Memory B cell (primary cell): ENCODE measurements at regions not wholly inside any gene's neighbourhood (a gene's known extent, or its start where the extent isn't known, plus 50 kb on each side); places are given as distances from the start of the nearest gene placed in this dataset.

Source experiments
- ATAC-seq: fragments of 150-1000 bp; cut with Tn5 transposase; 2 replicates; pipeline ENCODE4 v1.10.0; 2021; ENCODE audit warnings: low read depth, mild to moderate bottlenecking, moderate library complexity
- DNase-seq, 2 donors: peaks; one replicate each; pipeline ENCODE4 v3.0.0; 2022; ENCODE audit warnings: low spot score in 2 of 2
- H3K27ac Mint-ChIP-seq: one replicate; pipeline ENCODE4 v1.8.0; 2022; ENCODE audit warnings: mild to moderate bottlenecking, moderate library complexity, mixed read lengths
- H3K27me3 Mint-ChIP-seq: one replicate; pipeline ENCODE4 v1.8.0; 2022; ENCODE audit warnings: mixed read lengths
- H3K36me3 Mint-ChIP-seq: one replicate; pipeline ENCODE4 v1.8.0; 2022; ENCODE audit warnings: mild to moderate bottlenecking, mixed read lengths
- H3K4me1 Mint-ChIP-seq: one replicate; pipeline ENCODE4 v1.8.0; 2022; ENCODE audit warnings: mixed read lengths
- H3K4me3 Mint-ChIP-seq: one replicate; pipeline ENCODE4 v1.8.0; 2022; ENCODE audit warnings: mild to moderate bottlenecking, moderate library complexity, mixed read lengths
- H3K9me3 Mint-ChIP-seq: one replicate; pipeline ENCODE4 v1.8.0; 2022; ENCODE audit warnings: mixed read lengths

- Mint-ChIP-seq H3K27me3 (no peaks in the 10 kb centered on the region), H3K4me3 (no peak overlapping the region), H3K9me3 (no peaks in the 10 kb centered on the region), H3K27ac (no peak overlapping the region), H3K4me1 (peaks cover 9% of the 10 kb centered on the region), H3K36me3 (no peaks in the 10 kb centered on the region)
- no peak for ATAC-seq
- no peak for DNase-seq
These were observed 131.5 kb upstream of the HNRNPU start for GRCh38 chr1:244995602-244996400.

- H3K4me1 Mint-ChIP-seq, result no peaks in the 10 kb centered on the region
- DNase-seq (no peak), ATAC-seq (no peak)
- H3K9me3 Mint-ChIP-seq, result no peaks in the 10 kb centered on the region
- H3K27me3 Mint-ChIP-seq, result no peaks in the 10 kb centered on the region
- no peaks in the 10 kb centered on the region for H3K36me3 Mint-ChIP-seq
- no peak overlapping the region for H3K4me3 Mint-ChIP-seq
- H3K27ac Mint-ChIP-seq, result no peak overlapping the region
These were observed 128.5 kb upstream of the HNRNPU start for GRCh38 chr1:244992833-244993232.

- Mint-ChIP-seq H3K27me3 (no peaks in the 10 kb centered on the region), H3K4me3 (no peak overlapping the region), H3K27ac (no peak overlapping the region), H3K9me3 (no peaks in the 10 kb centered on the region), H3K4me1 (peaks cover 7% of the 10 kb centered on the region), H3K36me3 (no peaks in the 10 kb centered on the region)
- DNase-seq, result no peak
- no peak for ATAC-seq
These were observed 125.5 kb upstream of the HNRNPU start for GRCh38 chr1:244989813-244990212.

- Mint-ChIP-seq H3K9me3 (no peaks in the 10 kb centered on the region), H3K36me3 (no peaks in the 10 kb centered on the region), H3K4me1 (peaks cover 7% of the 10 kb centered on the region), H3K27ac (no peak overlapping the region), H3K27me3 (no peaks in the 10 kb centered on the region), H3K4me3 (no peak overlapping the region)
- ATAC-seq (no peak), DNase-seq (no peak)
These were observed 124.2 kb upstream of the HNRNPU start for GRCh38 chr1:244988521-244988920.

GRCh38 chr1:244980605-244981004, 116.3 kb upstream of the HNRNPU start:
- H3K9me3 Mint-ChIP-seq, result no peaks in the 10 kb centered on the region
- no peaks in the 10 kb centered on the region for H3K36me3 Mint-ChIP-seq
- DNase-seq (no peak), ATAC-seq (no peak)
- H3K4me1 Mint-ChIP-seq, result no peaks in the 10 kb centered on the region
- H3K27ac Mint-ChIP-seq, result no peak overlapping the region
- no peak overlapping the region for H3K4me3 Mint-ChIP-seq
- H3K27me3 Mint-ChIP-seq, result no peaks in the 10 kb centered on the region

- no peak overlapping the region for H3K4me3 Mint-ChIP-seq
- H3K4me1 Mint-ChIP-seq, result peaks cover 6% of the 10 kb centered on the region
- DNase-seq, result no peak
- H3K27ac Mint-ChIP-seq, result no peak overlapping the region
- no peak for ATAC-seq
- H3K27me3 Mint-ChIP-seq, result no peaks in the 10 kb centered on the region
- no peaks in the 10 kb centered on the region for H3K9me3 Mint-ChIP-seq
- peaks cover 1% of the 10 kb centered on the region for H3K36me3 Mint-ChIP-seq
These were observed 110.2 kb upstream of the HNRNPU start for GRCh38 chr1:244974550-244974949.

- DNase-seq (no peak), ATAC-seq (no peak)
- Mint-ChIP-seq H3K36me3 (peaks cover 1% of the 10 kb centered on the region), H3K4me3 (no peak overlapping the region), H3K4me1 (peaks cover 7% of the 10 kb centered on the region), H3K27me3 (no peaks in the 10 kb centered on the region), H3K27ac (no peak overlapping the region), H3K9me3 (no peaks in the 10 kb centered on the region)
These were observed 109.8 kb upstream of the HNRNPU start for GRCh38 chr1:244974106-244974505.

- ATAC-seq (no peak), DNase-seq (no peak)
- peaks cover 7% of the 10 kb centered on the region for H3K4me1 Mint-ChIP-seq
- H3K27me3 Mint-ChIP-seq, result no peaks in the 10 kb centered on the region
- H3K4me3 Mint-ChIP-seq, result peak overlapping the region; percentile 94
- H3K27ac Mint-ChIP-seq, result peak overlapping the region; percentile 100
- H3K36me3 Mint-ChIP-seq, result peaks cover 1% of the 10 kb centered on the region
- no peaks in the 10 kb centered on the region for H3K9me3 Mint-ChIP-seq
These were observed 107.3 kb upstream of the HNRNPU start for GRCh38 chr1:244971552-244972216.

- Mint-ChIP-seq H3K27ac (peak overlapping the region; percentile 100), H3K4me1 (peaks cover 7% of the 10 kb centered on the region), H3K27me3 (no peaks in the 10 kb centered on the region), H3K9me3 (no peaks in the 10 kb centered on the region), H3K36me3 (peaks cover 1% of the 10 kb centered on the region), H3K4me3 (peak overlapping the region; percentile 94)
- ATAC-seq (peak; percentile 65), DNase-seq (peak; percentile 90 to 95)
These were observed 106.6 kb upstream of the HNRNPU start for GRCh38 chr1:244970744-244971551.

GRCh38 chr1:244970236-244970743, 105.9 kb upstream of the HNRNPU start:
- Mint-ChIP-seq H3K9me3 (no peaks in the 10 kb centered on the region), H3K27ac (peak overlapping the region; percentile 100), H3K36me3 (peaks cover 1% of the 10 kb centered on the region), H3K27me3 (no peaks in the 10 kb centered on the region), H3K4me1 (peaks cover 7% of the 10 kb centered on the region), H3K4me3 (peak overlapping the region; percentile 99)
- peak in 1 of 2 donors; percentile 88 for DNase-seq
- peak; percentile 37 for ATAC-seq

GRCh38 chr1:244969355-244970235, 105.3 kb upstream of the HNRNPU start:
- DNase-seq, result peak in 1 of 2 donors; percentile 67
- Mint-ChIP-seq H3K4me1 (peaks cover 7% of the 10 kb centered on the region), H3K27me3 (no peaks in the 10 kb centered on the region)

GRCh38 chr1:244968881-244969280, 104.5 kb upstream of the HNRNPU start:
- no peaks in the 10 kb centered on the region for H3K9me3 Mint-ChIP-seq
- peaks cover 7% of the 10 kb centered on the region for H3K4me1 Mint-ChIP-seq
- DNase-seq (no peak), ATAC-seq (no peak)
- H3K36me3 Mint-ChIP-seq, result peaks cover 1% of the 10 kb centered on the region
- H3K27ac Mint-ChIP-seq, result peak overlapping the region; percentile 100
- H3K4me3 Mint-ChIP-seq, result no peak overlapping the region
- no peaks in the 10 kb centered on the region for H3K27me3 Mint-ChIP-seq

More at GRCh38 chr1:244969355-244970235, 105.3 kb upstream of the HNRNPU start:
- peak; percentile 29 for ATAC-seq
- H3K36me3 Mint-ChIP-seq, result peaks cover 1% of the 10 kb centered on the region
- H3K4me3 Mint-ChIP-seq, result peak overlapping the region; percentile 99
- H3K9me3 Mint-ChIP-seq, result no peaks in the 10 kb centered on the region
- peak overlapping the region; percentile 100 for H3K27ac Mint-ChIP-seq

GRCh38 chr1:244968471-244968871, 104.1 kb upstream of the HNRNPU start:
- Mint-ChIP-seq H3K4me3 (peak overlapping the region; percentile 19), H3K27me3 (no peaks in the 10 kb centered on the region), H3K27ac (peak overlapping the region; percentile 80), H3K4me1 (peaks cover 7% of the 10 kb centered on the region), H3K9me3 (no peaks in the 10 kb centered on the region), H3K36me3 (peaks cover 1% of the 10 kb centered on the region)
- ATAC-seq, result no peak
- DNase-seq, result no peak
